NCI-H510A treated with DMSO at 0.1 percent for 48 hours (cell line): ENCODE measurements at regions not wholly inside any gene's neighbourhood (a gene's known extent, or its start where the extent isn't known, plus 50 kb on each side); places are given as distances from the start of the nearest gene placed in this dataset.
"Not testable (repeated sequence)": the region's sequence is repeated elsewhere in the genome, so short reads cannot be mapped to it uniquely, and the experiment has no call there.

Source experiments
- DNase-seq: peaks from one replicate; lab custom pipeline; 2025; lab: John Stamatoyannopoulos, UW

DNA sequence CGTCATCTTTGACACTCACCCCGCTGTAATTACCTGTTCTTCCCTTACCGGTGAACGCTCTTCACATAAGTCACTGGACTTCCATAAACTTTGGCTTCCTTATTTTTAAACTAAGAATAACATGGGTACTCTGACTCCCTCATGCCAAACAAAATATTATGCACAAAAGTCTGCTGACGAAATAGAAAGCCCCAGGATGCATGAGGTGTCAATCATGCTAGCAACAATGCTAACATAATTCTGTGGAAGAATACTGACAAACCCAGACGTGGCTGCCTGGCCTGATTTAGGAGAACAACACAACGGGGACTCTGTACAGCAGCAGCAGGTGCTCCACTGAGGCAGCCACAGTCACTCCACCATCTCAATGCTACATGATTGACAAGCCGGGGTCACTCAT is 137.5 kb downstream of the CCDC71L start:
- DNase-seq = no peak

- no peak for DNase-seq
Measured at GRCh38 chr7:106522696-106523095, 138.3 kb downstream of the CCDC71L start.

DNA sequence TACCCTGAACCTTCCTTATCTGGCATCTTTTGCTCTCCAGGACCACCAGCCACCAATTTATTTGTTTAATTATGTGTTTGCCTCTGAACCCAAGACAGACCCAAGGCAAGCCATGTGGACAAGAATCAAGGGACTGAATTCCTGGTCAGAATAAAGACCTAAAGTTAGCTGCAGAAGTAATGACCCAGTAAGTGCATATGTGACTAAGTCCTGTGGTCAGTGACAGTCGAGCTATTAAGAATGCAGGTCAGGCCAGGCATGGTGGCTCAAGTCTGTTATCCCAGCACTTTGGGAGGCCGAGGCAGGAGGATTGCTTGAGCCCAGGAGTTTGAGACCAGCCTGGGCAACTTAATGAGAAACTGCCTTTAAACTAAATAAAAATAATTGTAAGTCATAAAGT is 139.4 kb downstream of the CCDC71L start:
- no peak for DNase-seq

GRCh38 chr7:106520962-106521514 is 139.9 kb downstream of the CCDC71L start:
- no peak for DNase-seq

DNA sequence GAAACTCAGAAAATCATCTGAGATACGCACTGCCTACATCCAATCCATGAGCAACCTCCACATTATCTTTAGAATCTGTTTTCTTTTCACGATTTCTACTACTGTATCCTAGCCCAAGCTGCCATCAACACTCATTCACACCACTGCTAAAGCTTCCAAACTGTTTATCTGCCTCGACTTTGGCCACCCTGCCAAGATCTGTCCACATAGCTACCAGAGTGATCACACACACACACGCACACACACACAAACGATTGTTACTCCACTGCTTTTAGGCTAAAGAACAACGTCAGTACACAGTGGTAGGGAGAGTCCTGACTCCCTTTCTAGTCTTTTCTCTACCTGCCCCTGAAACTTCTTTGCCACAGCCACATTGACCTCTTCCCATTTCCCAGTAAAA is 142.0 kb downstream of the CCDC71L start:
- DNase-seq = no peak

DNA sequence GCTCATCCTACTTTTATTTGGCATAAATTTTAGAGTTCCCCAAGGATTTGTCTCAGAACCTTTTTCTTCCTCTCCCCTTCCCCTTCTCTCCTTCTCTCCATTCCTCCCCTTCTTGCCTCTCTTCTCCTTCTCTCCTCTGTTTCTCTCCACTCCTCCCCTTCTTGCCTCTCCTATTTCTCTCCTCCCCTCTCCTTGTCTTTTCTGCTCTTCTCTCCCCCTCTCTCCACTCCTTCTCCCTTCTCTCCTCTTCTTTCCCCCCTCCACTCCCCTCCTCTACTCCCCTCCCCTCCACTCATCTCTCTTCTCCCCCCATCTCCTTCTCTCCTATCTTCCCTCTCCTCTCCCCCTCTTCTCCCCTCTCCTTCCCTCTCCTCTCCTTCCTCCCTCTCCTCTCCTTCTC is 142.7 kb downstream of the CCDC71L start:
- DNase-seq = no peak

- no peak for DNase-seq
Measured at GRCh38 chr7:106517508-106517907, 143.4 kb downstream of the CCDC71L start.

DNA sequence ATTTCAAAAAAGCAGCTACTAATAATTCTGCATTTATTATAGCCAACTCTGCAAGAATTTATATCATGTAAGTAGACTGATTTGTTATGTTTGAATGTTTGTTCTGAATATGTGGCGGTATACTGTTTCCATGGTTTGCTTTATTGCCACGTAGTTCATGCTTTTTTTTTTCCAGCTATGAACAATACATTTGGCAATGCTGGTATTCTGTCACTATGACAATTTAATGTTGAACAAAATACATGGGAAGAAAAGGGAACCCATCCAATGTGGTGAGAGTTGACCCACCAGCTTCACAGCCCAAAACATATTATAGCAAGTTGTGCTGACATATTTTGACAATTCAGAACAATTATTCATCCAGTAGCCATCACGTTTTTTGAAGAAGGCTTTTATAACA is 145.6 kb downstream of the CCDC71L start:
- DNase-seq = no peak

DNA sequence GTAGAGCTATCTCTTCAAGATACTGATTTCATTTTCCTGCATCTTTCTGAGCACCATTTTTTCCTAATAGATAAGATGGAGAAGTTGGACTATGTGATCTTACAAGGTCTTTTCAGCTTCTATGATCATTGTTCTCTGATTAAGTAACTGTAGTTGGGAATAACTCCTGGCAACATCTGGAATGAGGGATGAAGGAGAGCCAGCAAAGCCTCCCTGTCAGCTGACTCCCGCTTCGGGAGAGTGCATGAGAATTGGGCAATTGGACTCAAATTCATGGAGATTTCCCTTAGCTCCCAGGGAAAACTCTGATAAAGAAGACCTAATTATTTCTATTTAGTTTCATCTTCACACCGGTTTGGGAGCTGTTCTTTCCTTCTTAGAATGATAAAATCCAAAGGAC is 146.1 kb downstream of the CCDC71L start:
- no peak for DNase-seq

DNA sequence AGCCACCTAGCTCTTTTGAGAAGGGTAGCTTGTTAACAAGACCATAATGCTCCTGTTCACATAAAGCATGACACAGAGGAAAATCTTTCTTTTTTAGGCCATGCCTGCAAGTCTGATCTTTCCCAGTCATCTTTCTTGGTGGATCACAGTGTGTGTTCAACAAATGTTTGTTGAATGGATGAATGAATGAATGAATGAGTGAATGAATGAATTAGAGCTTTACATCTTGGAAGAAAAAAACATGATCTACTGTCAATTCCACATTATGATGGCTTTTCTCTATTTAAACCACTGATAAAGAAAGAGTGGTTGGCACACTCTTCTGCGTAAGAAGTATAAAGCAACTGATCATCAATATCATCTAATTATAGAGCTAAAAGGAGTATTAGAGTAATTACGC is 148.7 kb downstream of the CCDC71L start:
- no peak for DNase-seq

GRCh38 chr7:106504645-106505044 is 156.3 kb downstream of the CCDC71L start:
- DNase-seq = no peak

DNA sequence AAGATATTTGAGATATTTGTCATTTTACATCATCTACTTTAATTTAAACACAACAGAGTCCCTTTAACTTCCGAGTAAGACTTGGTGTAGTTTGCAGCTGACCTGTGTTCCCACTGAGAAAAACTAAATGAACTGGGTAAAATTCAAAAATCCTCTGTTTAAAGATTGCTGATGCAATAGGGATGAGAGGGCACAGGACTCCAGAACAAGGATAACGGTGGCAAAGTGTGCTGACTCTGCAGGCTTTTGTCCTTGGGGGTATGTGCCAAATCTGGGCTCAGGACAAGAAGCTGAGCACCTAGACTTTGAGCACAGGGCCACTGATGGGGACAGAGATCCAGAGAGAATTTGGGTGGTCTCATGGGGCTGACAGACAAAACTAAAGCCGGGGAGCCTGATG is 156.8 kb downstream of the CCDC71L start:
- DNase-seq = no peak

GRCh38 chr7:106503626-106504025 is 157.3 kb downstream of the CCDC71L start:
- DNase-seq = no peak

DNA sequence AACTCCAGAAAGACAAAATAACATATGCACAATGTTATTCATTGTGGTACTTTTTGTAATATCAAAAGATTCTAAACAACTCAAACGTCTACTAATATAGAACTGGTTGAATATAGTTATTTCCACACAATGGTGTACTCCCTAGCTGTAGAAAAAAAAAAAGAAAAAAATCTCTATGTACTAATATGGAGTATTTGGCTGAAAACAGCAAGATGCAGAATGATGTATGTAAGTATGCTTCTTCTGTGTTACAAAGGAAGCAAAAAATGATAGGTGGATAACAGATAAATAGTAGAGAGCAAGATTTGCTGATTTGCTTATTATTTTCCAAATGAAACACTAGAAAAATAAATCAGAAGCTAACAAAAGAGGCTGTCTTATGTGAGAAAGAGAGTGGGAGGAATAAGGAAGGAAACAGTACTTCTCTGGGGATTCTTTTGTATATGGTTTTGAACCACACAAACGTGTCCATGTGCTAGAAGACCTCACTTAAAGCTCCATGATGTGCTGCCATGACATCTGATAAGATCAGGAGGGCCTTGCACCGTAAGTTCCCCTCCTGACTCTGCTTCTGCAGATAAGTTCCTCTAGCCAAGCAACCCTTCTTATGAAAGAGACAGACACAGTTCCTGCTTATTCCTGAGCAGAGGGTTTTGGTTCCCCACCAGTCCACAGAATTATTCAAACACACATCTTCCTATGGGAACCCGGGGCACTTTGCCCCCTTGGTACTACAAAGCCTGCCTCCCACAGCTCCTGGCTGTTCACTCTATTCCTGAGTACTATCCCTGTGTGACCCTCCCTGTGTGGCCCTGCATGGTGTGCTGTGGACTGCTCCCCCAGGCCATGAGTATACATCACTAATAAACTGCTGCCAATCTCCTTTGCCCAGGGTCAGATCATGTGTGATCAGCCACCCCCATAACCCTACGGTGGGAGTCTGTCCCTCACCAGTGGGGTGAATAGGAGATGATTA is 159.1 kb downstream of the CCDC71L start:
- no peak for DNase-seq

- DNase-seq = no peak
Measured at GRCh38 chr7:106499897-106500296, 161.1 kb downstream of the CCDC71L start.

GRCh38 chr7:106498005-106498404 is 163.0 kb downstream of the CCDC71L start:
- DNase-seq = not testable (repeated sequence)

DNA sequence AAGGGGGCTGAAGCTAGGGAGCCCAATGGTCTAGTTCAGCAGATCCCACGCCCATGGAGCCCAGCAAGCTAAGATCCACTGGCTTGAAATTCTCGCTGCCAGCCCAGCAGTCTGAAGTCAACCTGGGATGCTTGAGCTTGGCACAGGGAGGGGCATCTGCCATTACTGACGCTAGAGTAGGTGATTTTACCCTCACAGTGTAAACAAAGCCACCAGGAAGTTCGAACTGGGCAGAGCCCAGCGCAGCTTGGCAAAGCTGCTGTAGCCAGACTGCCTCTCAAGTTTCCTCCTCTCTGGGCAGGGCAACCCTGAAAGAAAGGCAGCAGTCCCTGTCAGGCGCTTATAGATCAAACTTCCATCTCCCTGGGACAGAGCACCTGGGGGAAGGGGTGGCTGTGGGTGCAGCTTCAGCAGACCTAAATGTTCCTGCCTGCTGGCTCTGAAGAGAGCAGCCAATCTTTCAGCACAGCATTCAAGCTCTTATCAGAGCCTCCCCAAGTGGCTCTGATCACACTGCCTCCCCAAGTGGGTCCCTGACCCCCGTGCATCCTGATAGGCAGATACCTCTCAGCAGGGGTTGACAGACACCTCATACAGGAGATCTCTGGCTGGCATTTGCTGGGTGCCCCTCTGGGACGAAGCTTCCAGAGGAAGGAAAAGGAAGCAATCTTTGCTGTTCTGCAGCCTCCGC is 167.8 kb downstream of the CCDC71L start:
- peak; percentile 21 for DNase-seq

DNA sequence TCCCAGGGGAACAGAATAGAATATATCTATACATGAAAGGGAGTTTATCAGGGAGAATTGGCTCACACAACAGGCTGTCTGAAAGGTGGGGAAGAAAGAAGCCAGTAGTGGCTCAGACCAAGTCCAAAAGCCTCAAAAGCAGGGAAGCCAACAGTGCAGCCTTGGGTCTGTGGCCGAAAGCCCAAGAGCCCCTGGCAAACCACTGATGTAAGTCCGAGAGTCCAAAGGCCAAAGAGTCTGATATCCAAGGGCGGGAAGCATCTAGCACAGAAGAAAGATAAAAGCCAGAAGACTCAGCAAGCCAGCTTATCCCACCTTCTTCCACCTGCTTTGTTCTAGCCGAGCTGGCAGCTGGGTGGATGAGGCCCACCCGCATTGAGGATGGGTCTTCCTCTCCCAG is 172.5 kb downstream of the CCDC71L start:
- no peak for DNase-seq

DNA sequence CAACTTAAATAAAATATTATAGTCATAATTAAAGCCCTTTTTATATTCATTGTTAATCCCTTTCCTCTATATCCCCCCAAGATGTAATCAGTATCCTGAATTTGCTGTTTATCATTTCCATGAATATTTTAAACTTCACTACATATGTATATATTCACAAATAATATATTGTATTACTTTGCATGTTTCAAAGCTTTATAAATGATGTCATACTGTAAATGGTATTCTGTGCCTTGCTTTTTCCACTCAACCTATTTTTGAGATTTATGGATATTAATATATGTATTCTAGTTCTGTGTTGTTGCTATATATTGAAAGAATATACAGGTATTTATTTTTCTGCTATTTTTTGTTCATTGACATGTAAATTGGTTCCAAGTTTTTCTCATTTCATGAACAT is 173.1 kb downstream of the CCDC71L start:
- no peak for DNase-seq

GRCh38 chr7:106486331-106486730 is 174.6 kb downstream of the CCDC71L start:
- no peak for DNase-seq

GRCh38 chr7:106485919-106486318 is 175.0 kb downstream of the CCDC71L start:
- no peak for DNase-seq

DNA sequence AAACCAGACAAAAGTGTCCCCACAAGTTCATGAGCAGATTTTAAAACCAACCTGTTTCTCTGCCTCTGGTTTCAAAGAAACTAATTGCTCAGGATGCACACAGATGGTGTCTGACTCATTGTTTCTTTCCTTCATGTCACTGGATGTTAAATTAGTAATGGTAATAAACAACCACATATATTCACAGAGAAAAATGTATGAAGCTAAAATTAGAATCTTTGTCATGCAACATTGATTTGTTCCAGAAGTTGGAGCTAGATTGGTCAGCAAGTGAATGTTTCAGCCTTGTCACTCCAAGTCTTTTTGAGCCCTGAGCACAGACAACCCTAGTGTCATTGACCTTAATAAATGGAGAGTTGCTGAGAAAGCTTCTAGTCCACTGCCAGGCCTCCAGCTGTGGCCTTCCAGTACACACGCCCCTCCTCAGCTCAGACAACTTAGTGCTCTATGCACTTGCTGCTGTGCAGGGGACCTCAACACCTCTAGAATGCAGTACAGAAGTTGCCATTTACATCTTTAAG is 175.9 kb downstream of the CCDC71L start:
- no peak for DNase-seq

- DNase-seq = no peak
Measured at GRCh38 chr7:106484562-106484961, 176.4 kb downstream of the CCDC71L start.
